IMR-90 (cell line): ENCODE measurements at regions not wholly inside any gene's neighbourhood (a gene's known extent, or its start where the extent isn't known, plus 50 kb on each side); places are given as distances from the start of the nearest gene placed in this dataset.

ENCODE experiments used
- ATAC-seq: fragments of 200-7000 bp; cut with Tn5 transposase; 2 replicates; pipeline ENCODE4 v1.9.1; 2020; ENCODE audit warnings: low read depth, mild to moderate bottlenecking, moderate library complexity
- BruUV-seq: library from RNA; stranded (reverse); fragments of 400-500 nt; replicated peaks from 2 replicates; lab custom pipeline; 2021; lab: Mats Ljungman, UMichigan
- CTCF ChIA-PET: fragments of 300-600 bp; formaldehyde crosslinking; extraction: SDS; loops from one replicate; lab custom pipeline; 2021; ENCODE audit warnings: antibody characterized with exemption; lab: Yijun Ruan, JAX
- POLR2A ChIA-PET: fragments of 300-600 bp; sonication (Branson Sonifier 250); formaldehyde crosslinking; loops from one replicate; lab custom pipeline; 2022; ENCODE audit warnings: antibody characterized with exemption; ENCODE audit not compliant: unreplicated experiment; lab: Charles Lee
- DNase-seq: peaks from one replicate; pipeline ENCODE4 v3.0.0; 2013
- H2AFZ ChIP-seq: replicated peaks from 2 replicates; pipeline ENCODE3; 2013; ENCODE audit warnings: low read length, mild to moderate bottlenecking; ENCODE audit not compliant: poor library complexity
- H2AK5ac ChIP-seq: 2 replicates; pipeline ENCODE4 v1.6.1; 2013; ENCODE audit warnings: low read depth, low read length, inconsistent platforms
- H2AK9ac ChIP-seq: replicated peaks from 2 replicates; pipeline ENCODE3; 2013; ENCODE audit warnings: mild to moderate bottlenecking, low read depth, low read length, moderate library complexity; ENCODE audit not compliant: poor library complexity
- H2BK120ac ChIP-seq: 2 replicates; pipeline ENCODE4 v1.6.1; 2013; ENCODE audit warnings: low read depth, low read length, inconsistent platforms
- H2BK15ac ChIP-seq: 3 replicates; pipeline ENCODE4 v1.6.1; 2013; ENCODE audit warnings: low read depth, low read length, inconsistent platforms
- H2BK20ac ChIP-seq: 2 replicates; pipeline ENCODE4 v1.6.1; 2013; ENCODE audit warnings: low read depth, mild to moderate bottlenecking, inconsistent platforms, low read length, moderate library complexity
- H2BK5ac ChIP-seq: 2 replicates; pipeline ENCODE4 v1.6.1; 2013; ENCODE audit warnings: mild to moderate bottlenecking, low read depth, low read length, inconsistent platforms; ENCODE audit not compliant: poor library complexity, severe bottlenecking
- H3K14ac ChIP-seq: replicated peaks from 2 replicates; pipeline ENCODE4 v1.6.1; 2013; ENCODE audit warnings: low read depth, low read length, inconsistent platforms
- H3K18ac ChIP-seq: 2 replicates; pipeline ENCODE4 v1.6.1; 2013; ENCODE audit warnings: low read depth, low read length, control low read depth
- H3K23ac ChIP-seq: 2 replicates; pipeline ENCODE4 v1.6.1; 2013; ENCODE audit warnings: low read depth, low read length, inconsistent platforms
- H3K27ac ChIP-seq: 2 replicates; pipeline ENCODE4 v1.5.1; 2013; ENCODE audit warnings: mild to moderate bottlenecking, control low read depth, low read length; ENCODE audit not compliant: insufficient read depth
- H3K27me3 ChIP-seq: 2 replicates; pipeline ENCODE4 v1.6.1; 2013; ENCODE audit warnings: low read length; ENCODE audit not compliant: control insufficient read depth, insufficient read depth
- H3K36me3 ChIP-seq: 2 replicates; pipeline ENCODE4 v1.6.1; 2013; ENCODE audit warnings: low read length, mixed read lengths; ENCODE audit not compliant: control insufficient read depth, insufficient read depth
- H3K4ac ChIP-seq: 2 replicates; pipeline ENCODE4 v1.6.1; 2013; ENCODE audit warnings: low read depth, low read length, inconsistent platforms
- H3K4me1 ChIP-seq: 2 replicates; pipeline ENCODE4 v1.6.1; 2013; ENCODE audit warnings: low read length, mixed read lengths; ENCODE audit not compliant: control insufficient read depth, insufficient read depth
- H3K4me2 ChIP-seq: 2 replicates; pipeline ENCODE4 v1.6.1; 2013; ENCODE audit warnings: low read depth, mild to moderate bottlenecking, control low read depth, low read length, moderate library complexity
- H3K4me3 ChIP-seq: 2 replicates; pipeline ENCODE4 v1.5.1; 2013; ENCODE audit warnings: low read depth, mild to moderate bottlenecking, control low read depth, low read length, moderate library complexity; ENCODE audit not compliant: insufficient read depth
- H3K56ac ChIP-seq: 2 replicates; pipeline ENCODE4 v1.6.1; 2013; ENCODE audit warnings: low read length, inconsistent platforms; ENCODE audit not compliant: insufficient read depth; ENCODE audit errors: extremely low read depth
- H3K79me1 ChIP-seq, 2 experiments: 2 replicates each; pipeline ENCODE4 v1.6.1; 2013; ENCODE audit warnings: low read length in 2 of 2, inconsistent platforms in 1 of 2, low read depth in 1 of 2
- H3K9ac ChIP-seq: 2 replicates; pipeline ENCODE4 v1.6.1; 2013; ENCODE audit warnings: low read depth, low read length, control low read depth
- H3K9me1 ChIP-seq: 2 replicates; pipeline ENCODE4 v1.6.1; 2013; ENCODE audit warnings: low read length, inconsistent platforms; ENCODE audit not compliant: insufficient read depth
- H3K9me3 ChIP-seq: 2 replicates; pipeline ENCODE4 v1.6.1; 2013; ENCODE audit warnings: low read length; ENCODE audit not compliant: control insufficient read depth, insufficient read depth
- H4K20me1 ChIP-seq: 2 replicates; pipeline ENCODE4 v1.6.1; 2013; ENCODE audit warnings: low read length, inconsistent platforms; ENCODE audit not compliant: insufficient read depth
- H4K5ac ChIP-seq: 2 replicates; pipeline ENCODE4 v1.6.1; 2013; ENCODE audit warnings: mild to moderate bottlenecking, low read depth, low read length, control low read depth
- H4K8ac ChIP-seq, 2 experiments: 2 replicates each; pipeline ENCODE4 v1.6.1; 2013; ENCODE audit warnings: low read depth in 2 of 2, low read length in 2 of 2, control low read depth in 1 of 2, inconsistent platforms in 1 of 2
- H4K91ac ChIP-seq: 2 replicates; pipeline ENCODE4 v1.6.1; 2013; ENCODE audit warnings: low read depth, low read length, inconsistent platforms; ENCODE audit not compliant: insufficient read depth
- BHLHE40 ChIP-seq: fragments of 150-350 bp; IDR thresholded peaks from 2 replicates; pipeline ENCODE4 v1.6.1; 2016; ENCODE audit warnings: mild to moderate bottlenecking, low read depth, low read length
- CEBPB ChIP-seq: IDR thresholded peaks from 2 replicates; pipeline ENCODE4 v1.6.1; 2012; ENCODE audit warnings: low read depth, low read length, improper control_type of control experiment
- CHD1 ChIP-seq: IDR thresholded peaks from 2 replicates; pipeline ENCODE4 v1.6.1; 2012; ENCODE audit warnings: low read depth, low read length, improper control_type of control experiment
- FOS ChIP-seq: fragments of 150-350 bp; IDR thresholded peaks from 2 replicates; pipeline ENCODE4 v1.6.1; 2016; ENCODE audit warnings: low read depth, low read length
- MAZ ChIP-seq: IDR thresholded peaks from 2 replicates; pipeline ENCODE4 v1.6.1; 2012; ENCODE audit warnings: low read depth, mild to moderate bottlenecking, low read length, improper control_type of control experiment, moderate library complexity, borderline replicate concordance
- MXI1 ChIP-seq: IDR thresholded peaks from 2 replicates; pipeline ENCODE4 v1.6.1; 2012; ENCODE audit warnings: low read depth, mild to moderate bottlenecking, low read length, moderate library complexity, borderline replicate concordance
- NFE2L2 ChIP-seq: fragments of 150-350 bp; IDR thresholded peaks from 2 replicates; pipeline ENCODE4 v1.6.1; 2016; ENCODE audit warnings: low read depth, mild to moderate bottlenecking, low read length
- POLR2A ChIP-seq: IDR thresholded peaks from 2 replicates; pipeline ENCODE4 v1.6.1; 2012; ENCODE audit warnings: mild to moderate bottlenecking, low read depth, low read length
- RAD21 ChIP-seq: IDR thresholded peaks from 2 replicates; pipeline ENCODE4 v1.6.1; 2012; ENCODE audit warnings: low read length, improper control_type of control experiment
- RCOR1 ChIP-seq: IDR thresholded peaks from 2 replicates; pipeline ENCODE4 v1.6.1; 2012; ENCODE audit warnings: mild to moderate bottlenecking, low read length, improper control_type of control experiment; ENCODE audit not compliant: insufficient replicate concordance
- WGBS, 2 experiments: methylation state at CpG; one replicate each; pipeline versions ENCODE4 v1.1.5 to v1.1.7; 2013; ENCODE audit warnings: missing lambda C conversion rate in 2 of 2; ENCODE audit not compliant: insufficient read length in 1 of 2; ENCODE audit errors: extremely low coverage in 2 of 2; 5-methylcytosine and 5-hydroxymethylcytosine counted together
- dilution Hi-C: fragments of 300-500 bp; cut with HindIII; formaldehyde crosslinking; loops from one replicate; pipeline ENCODE4 v1.14.3; 2018; ENCODE audit warnings: low sequenced_read_pairs; ENCODE audit not compliant: unreplicated experiment
- in situ Hi-C: fragments of 300-500 bp; cut with MboI; formaldehyde crosslinking; loops from 3 replicates; pipeline ENCODE4 v1.14.3; 2019; ENCODE audit warnings: low sequenced_read_pairs, inconsistent platforms, mixed read lengths
- intact Hi-C: fragments of 100-400 bp; cut with micrococcal nuclease; formaldehyde crosslinking; loops from 2 replicates; pipeline ENCODE4 v1.10.0; 2022
- TF ChIP-seq, protein P1 (sequence below): fragments of 150-350 bp; IDR thresholded peaks from 2 replicates; pipeline ENCODE4 v1.6.1; 2017; ENCODE audit warnings: mild to moderate bottlenecking, antibody characterized with exemption, low read length, low read depth
- TF ChIP-seq, protein P2 (sequence below): fragments of 150-350 bp; IDR thresholded peaks from 2 replicates; pipeline ENCODE4 v1.6.1; 2016; ENCODE audit warnings: low read depth, mild to moderate bottlenecking, low read length, moderate library complexity, borderline replicate concordance
- TF ChIP-seq, protein P3 (sequence below): conservative IDR thresholded peaks from 2 replicates; pipeline ENCODE4 v1.5.1; 2012; ENCODE audit warnings: mild to moderate bottlenecking, low read depth, low read length, improper control_type of control experiment

DNA sequence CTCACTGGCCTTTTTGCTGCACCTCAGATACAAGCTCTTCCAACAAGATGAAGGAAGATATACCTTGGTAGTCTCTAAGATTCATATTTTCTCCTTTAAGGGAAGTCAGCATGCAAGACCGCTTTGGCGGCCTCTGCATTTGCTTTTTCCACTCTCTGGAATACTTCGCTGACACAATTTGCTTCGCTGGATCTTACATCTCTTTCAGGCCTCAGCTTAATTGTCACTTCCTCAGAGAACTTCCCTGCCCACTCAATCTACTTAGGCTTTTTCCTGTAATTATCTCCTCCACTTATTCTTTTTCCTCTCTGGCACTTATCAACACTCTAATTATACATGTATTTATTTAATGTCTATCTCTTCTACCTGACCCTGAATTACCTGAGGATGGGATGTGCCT, 1131.1 kb upstream of the WWC1 start:
- no peaks in the 10 kb centered on the region for H3K36me3 ChIP-seq
- no peak overlapping the region for H3K23ac ChIP-seq
- DNase-seq (no peak), ATAC-seq (no peak)
- in situ Hi-C loops (no loop called here), intact Hi-C loops (no loop called here), dilution Hi-C loops (no loop called here)
- H3K56ac ChIP-seq, result no peak overlapping the region
- no peak overlapping the region for H3K27ac ChIP-seq
- no peaks in the 10 kb centered on the region for H3K27me3 ChIP-seq
- H3K4me3 ChIP-seq, result no peak overlapping the region
- no peak overlapping the region for H3K9ac ChIP-seq
- H2BK20ac ChIP-seq, result no peak overlapping the region
- no peak overlapping the region for H2BK120ac ChIP-seq
- H2BK5ac ChIP-seq, result no peak overlapping the region
- peaks cover 7% of the 10 kb centered on the region; the same call in 1 of the 2 replicates for H3K9me3 ChIP-seq
- no peaks in the 10 kb centered on the region for H3K4me1 ChIP-seq
- no peak overlapping the region for H4K5ac ChIP-seq
- ChIA-PET CTCF (no interaction called here), POLR2A (no interaction called here)
- H3K4ac ChIP-seq, result no peak overlapping the region
- H4K20me1 ChIP-seq, result no peaks in the 10 kb centered on the region
- H3K18ac ChIP-seq, result no peak overlapping the region
- 73% methylated on average over 2 of the region's 4 CpGs; no CpG with 5 or more reads in 1 of the 2 experiments for WGBS, 2 experiments
- no peak overlapping the region for H4K8ac ChIP-seq
- no peaks in the 10 kb centered on the region for H3K9me1 ChIP-seq
- H2BK15ac ChIP-seq, result no peak overlapping the region
- no peaks in the 10 kb centered on the region for H3K79me1 ChIP-seq
- H3K14ac ChIP-seq, result no peak overlapping the region
- no peak overlapping the region for H4K91ac ChIP-seq
- no peak overlapping the region for H2AK5ac ChIP-seq
- no peak overlapping the region for H2AK9ac ChIP-seq
- no peak overlapping the region for H3K4me2 ChIP-seq
- BruUV-seq, result no TSS peak
- TF ChIP-seq, protein P1, sequence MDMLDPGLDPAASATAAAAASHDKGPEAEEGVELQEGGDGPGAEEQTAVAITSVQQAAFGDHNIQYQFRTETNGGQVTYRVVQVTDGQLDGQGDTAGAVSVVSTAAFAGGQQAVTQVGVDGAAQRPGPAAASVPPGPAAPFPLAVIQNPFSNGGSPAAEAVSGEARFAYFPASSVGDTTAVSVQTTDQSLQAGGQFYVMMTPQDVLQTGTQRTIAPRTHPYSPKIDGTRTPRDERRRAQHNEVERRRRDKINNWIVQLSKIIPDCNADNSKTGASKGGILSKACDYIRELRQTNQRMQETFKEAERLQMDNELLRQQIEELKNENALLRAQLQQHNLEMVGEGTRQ, result no peak
- TF ChIP-seq POLR2A, result no peak
- no peak for TF ChIP-seq RCOR1
- no peak for TF ChIP-seq CHD1
- TF ChIP-seq CEBPB, result no peak
- TF ChIP-seq, protein P2, sequence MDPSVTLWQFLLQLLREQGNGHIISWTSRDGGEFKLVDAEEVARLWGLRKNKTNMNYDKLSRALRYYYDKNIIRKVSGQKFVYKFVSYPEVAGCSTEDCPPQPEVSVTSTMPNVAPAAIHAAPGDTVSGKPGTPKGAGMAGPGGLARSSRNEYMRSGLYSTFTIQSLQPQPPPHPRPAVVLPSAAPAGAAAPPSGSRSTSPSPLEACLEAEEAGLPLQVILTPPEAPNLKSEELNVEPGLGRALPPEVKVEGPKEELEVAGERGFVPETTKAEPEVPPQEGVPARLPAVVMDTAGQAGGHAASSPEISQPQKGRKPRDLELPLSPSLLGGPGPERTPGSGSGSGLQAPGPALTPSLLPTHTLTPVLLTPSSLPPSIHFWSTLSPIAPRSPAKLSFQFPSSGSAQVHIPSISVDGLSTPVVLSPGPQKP, result no peak
- no peak for TF ChIP-seq NFE2L2
- TF ChIP-seq BHLHE40, result no peak
- TF ChIP-seq FOS, result no peak
- TF ChIP-seq, protein P3, sequence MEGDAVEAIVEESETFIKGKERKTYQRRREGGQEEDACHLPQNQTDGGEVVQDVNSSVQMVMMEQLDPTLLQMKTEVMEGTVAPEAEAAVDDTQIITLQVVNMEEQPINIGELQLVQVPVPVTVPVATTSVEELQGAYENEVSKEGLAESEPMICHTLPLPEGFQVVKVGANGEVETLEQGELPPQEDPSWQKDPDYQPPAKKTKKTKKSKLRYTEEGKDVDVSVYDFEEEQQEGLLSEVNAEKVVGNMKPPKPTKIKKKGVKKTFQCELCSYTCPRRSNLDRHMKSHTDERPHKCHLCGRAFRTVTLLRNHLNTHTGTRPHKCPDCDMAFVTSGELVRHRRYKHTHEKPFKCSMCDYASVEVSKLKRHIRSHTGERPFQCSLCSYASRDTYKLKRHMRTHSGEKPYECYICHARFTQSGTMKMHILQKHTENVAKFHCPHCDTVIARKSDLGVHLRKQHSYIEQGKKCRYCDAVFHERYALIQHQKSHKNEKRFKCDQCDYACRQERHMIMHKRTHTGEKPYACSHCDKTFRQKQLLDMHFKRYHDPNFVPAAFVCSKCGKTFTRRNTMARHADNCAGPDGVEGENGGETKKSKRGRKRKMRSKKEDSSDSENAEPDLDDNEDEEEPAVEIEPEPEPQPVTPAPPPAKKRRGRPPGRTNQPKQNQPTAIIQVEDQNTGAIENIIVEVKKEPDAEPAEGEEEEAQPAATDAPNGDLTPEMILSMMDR, result no peak
- no peak for TF ChIP-seq RAD21
- no peak for TF ChIP-seq MAZ
- no peak for TF ChIP-seq MXI1
- no peak overlapping the region for H2AFZ ChIP-seq
